Adrenal gland (tissue), 5 donors: ENCODE measurements at regions not wholly inside any gene's neighbourhood (a gene's known extent, or its start where the extent isn't known, plus 50 kb on each side); places are given as distances from the start of the nearest gene placed in this dataset.
"Not testable (repeated sequence)": the region's sequence is repeated elsewhere in the genome, so short reads cannot be mapped to it uniquely, and the experiment has no call there.

ENCODE experiments used
- CTCF ChIP-seq, 6 experiments: fragments of 450-650 bp in 4 of 6; fragments of 200-600 bp in 2 of 6; sonication (generic) in 1 of 6; IDR thresholded peaks; 1 replicate in 5 of 6; 2 replicates in 1 of 6; pipeline versions ENCODE4 v1.5.1 to v1.8.0; 2016 to 2021; ENCODE audit warnings: antibody characterized with exemption in 6 of 6, mild to moderate bottlenecking in 2 of 6, moderate library complexity in 1 of 6
- POLR2A ChIP-seq, 2 donors: fragments of 450-650 bp; IDR thresholded peaks; one replicate each; pipeline ENCODE4 v1.6.1; 2017; ENCODE audit warnings: antibody characterized with exemption in 2 of 2, mild to moderate bottlenecking in 2 of 2, moderate library complexity in 1 of 2
- donor health status: DM: no; HTN: no; CAD: no.

- not testable (repeated sequence) for TF ChIP-seq CTCF, POLR2A (IDR thresholded peaks at IDR 0.05)
These were observed 235.5 kb downstream of the NPIPA7 start for GRCh38 chr16:16614484-16614883.
